ENCODE measurements at regions not wholly inside any gene's neighbourhood (a gene's known extent, or its start where the extent isn't known, plus 50 kb on each side); places are given as distances from the start of the nearest gene placed in this dataset.

GRCh38 chr20:52668626-52669025 is 303.5 kb upstream of the TSHZ2 start:
- ATAC-seq, result no peak
- intact Hi-C loops (cut with micrococcal nuclease; ENCODE audit: unreplicated experiment) (no loop called here), in situ Hi-C loops (cut with HindIII; ENCODE audit: low pct_unique_long_range_greater_than_20kb, low sequenced_read_pairs) (no loop called here)
- no peak for DNase-seq (ENCODE audit: low read depth, low spot score)
- H3K4me3 ChIP-seq (ENCODE audit: low read depth in 2 of 2, low read length in 2 of 2), result no peak overlapping the region
- ChIA-PET CTCF (no interaction called here), POLR2A (no interaction called here)
- TF ChIP-seq SIN3A (IDR thresholded peaks at IDR 0.05; ENCODE audit: borderline replicate concordance, insufficient read depth, low read depth, low read length), result no peak
- H3K27me3 ChIP-seq (ENCODE audit: control insufficient read depth, insufficient read depth, low read length), result no peaks in the 10 kb centered on the region
- no peaks in the 10 kb centered on the region for H3K4me1 ChIP-seq (ENCODE audit: control insufficient read depth, insufficient read depth, low read length)
- H3K27ac ChIP-seq (ENCODE audit: low read length), result no peak overlapping the region
- H3K9me3 ChIP-seq (ENCODE audit: control insufficient read depth, insufficient read depth, low read depth, low read length), result no peaks in the 10 kb centered on the region
- no peaks in the 10 kb centered on the region for H3K36me3 ChIP-seq (ENCODE audit: control insufficient read depth, insufficient read depth, low read length)
- no TSS peak for BruUV-seq (replicated peaks)

GRCh38 chr20:52667358-52667757 is 304.8 kb upstream of the TSHZ2 start:
- Histone ChIP-seq H3K4me1 (ENCODE audit: control insufficient read depth, insufficient read depth, low read length) (no peaks in the 10 kb centered on the region), H3K9me3 (ENCODE audit: control insufficient read depth, insufficient read depth, low read depth, low read length) (no peaks in the 10 kb centered on the region), H3K4me3 (ENCODE audit: low read depth in 2 of 2, low read length in 2 of 2) (no peak overlapping the region), H3K36me3 (ENCODE audit: control insufficient read depth, insufficient read depth, low read length) (no peaks in the 10 kb centered on the region), H3K27me3 (ENCODE audit: control insufficient read depth, insufficient read depth, low read length) (no peaks in the 10 kb centered on the region), H3K27ac (ENCODE audit: low read length) (no peak overlapping the region)
- intact Hi-C loops (cut with micrococcal nuclease; ENCODE audit: unreplicated experiment), result no loop called here
- BruUV-seq (replicated peaks), result no TSS peak
- DNase-seq (ENCODE audit: low read depth, low spot score) (no peak), ATAC-seq (no peak)
- POLR2A ChIA-PET, result no interaction called here
- no peak for TF ChIP-seq SIN3A (IDR thresholded peaks at IDR 0.05; ENCODE audit: borderline replicate concordance, insufficient read depth, low read depth, low read length)
- no peak for TF ChIP-seq CTCF (IDR thresholded peaks at IDR 0.05)
- no peak for TF ChIP-seq TCF7L2 (IDR thresholded peaks at IDR 0.05; ENCODE audit: low read depth, low read length)
- no peak for TF ChIP-seq REST (IDR thresholded peaks at IDR 0.05; ENCODE audit: insufficient read depth in 1 of 2, low read depth in 2 of 2, low read length in 1 of 2)
- no peak for TF ChIP-seq POLR2AphosphoS5 (IDR thresholded peaks at IDR 0.05; ENCODE audit: low read depth, low read length)
- in situ Hi-C loops (cut with HindIII; ENCODE audit: low pct_unique_long_range_greater_than_20kb, low sequenced_read_pairs), result no loop called here
- CTCF ChIA-PET, result no interaction called here

- BruUV-seq (replicated peaks), result no TSS peak
- DNase-seq (ENCODE audit: low read depth, low spot score) (no peak), ATAC-seq (no peak)
- intact Hi-C loops (cut with micrococcal nuclease; ENCODE audit: unreplicated experiment), result no loop called here
- ChIA-PET POLR2A (no interaction called here), CTCF (no interaction called here)
- Histone ChIP-seq H3K27me3 (ENCODE audit: control insufficient read depth, insufficient read depth, low read length) (no peaks in the 10 kb centered on the region), H3K4me1 (ENCODE audit: control insufficient read depth, insufficient read depth, low read length) (no peaks in the 10 kb centered on the region), H3K9me3 (ENCODE audit: control insufficient read depth, insufficient read depth, low read depth, low read length) (no peaks in the 10 kb centered on the region), H3K27ac (ENCODE audit: low read length) (no peak overlapping the region), H3K4me3 (ENCODE audit: low read depth in 2 of 2, low read length in 2 of 2) (no peak overlapping the region), H3K36me3 (ENCODE audit: control insufficient read depth, insufficient read depth, low read length) (no peaks in the 10 kb centered on the region)
- in situ Hi-C loops (cut with HindIII; ENCODE audit: low pct_unique_long_range_greater_than_20kb, low sequenced_read_pairs), result no loop called here
- TF ChIP-seq REST (IDR thresholded peaks at IDR 0.05; ENCODE audit: insufficient read depth in 1 of 2, low read depth in 2 of 2, low read length in 1 of 2) (no peak), POLR2AphosphoS5 (IDR thresholded peaks at IDR 0.05; ENCODE audit: low read depth, low read length) (no peak), SIN3A (IDR thresholded peaks at IDR 0.05; ENCODE audit: borderline replicate concordance, insufficient read depth, low read depth, low read length) (no peak), CTCF (IDR thresholded peaks at IDR 0.05) (no peak), TCF7L2 (IDR thresholded peaks at IDR 0.05; ENCODE audit: low read depth, low read length) (no peak)
Observed at GRCh38 chr20:52665441-52665840, 306.7 kb upstream of the TSHZ2 start.
